Endothelial cell (in vitro differentiated cells): ENCODE measurements at regions not wholly inside any gene's neighbourhood (a gene's known extent, or its start where the extent isn't known, plus 50 kb on each side); places are given as distances from the start of the nearest gene placed in this dataset.
"Not testable (repeated sequence)": the region's sequence is repeated elsewhere in the genome, so short reads cannot be mapped to it uniquely, and the experiment has no call there.

Experiments
- DNase-seq: peaks from one replicate; pipeline ENCODE4 v3.0.0; 2021; ENCODE audit warnings: low spot score
- H3K27ac Mint-ChIP-seq: one replicate; pipeline ENCODE4 v1.8.0; 2021; ENCODE audit warnings: mixed read lengths, inconsistent platforms; ENCODE audit not compliant: unreplicated experiment
- H3K27me3 Mint-ChIP-seq: one replicate; pipeline ENCODE4 v1.8.0; 2021; ENCODE audit warnings: mild to moderate bottlenecking, moderate library complexity, mixed read lengths, inconsistent platforms; ENCODE audit not compliant: unreplicated experiment
- H3K36me3 Mint-ChIP-seq: one replicate; pipeline ENCODE4 v1.8.0; 2021; ENCODE audit warnings: mild to moderate bottlenecking, low read depth, mixed read lengths, inconsistent platforms; ENCODE audit not compliant: unreplicated experiment
- H3K4me1 Mint-ChIP-seq: one replicate; pipeline ENCODE4 v1.8.0; 2021; ENCODE audit warnings: mild to moderate bottlenecking, mixed read lengths, inconsistent platforms; ENCODE audit not compliant: unreplicated experiment
- H3K4me3 Mint-ChIP-seq: one replicate; pipeline ENCODE4 v1.8.0; 2021; ENCODE audit warnings: mild to moderate bottlenecking, mixed read lengths, inconsistent platforms; ENCODE audit not compliant: unreplicated experiment
- H3K9me3 Mint-ChIP-seq: one replicate; pipeline ENCODE4 v1.8.0; 2021; ENCODE audit warnings: mixed read lengths, inconsistent platforms; ENCODE audit not compliant: unreplicated experiment
- CTCF ChIP-seq: fragments of 200-600 bp; sonication (generic); IDR thresholded peaks from one replicate; pipeline ENCODE4 v1.5.0; 2021; ENCODE audit warnings: antibody characterized with exemption; ENCODE audit not compliant: unreplicated experiment

GRCh38 chr12:34233618-34234017, 211.3 kb downstream of the ALG10 start:
- H3K36me3 Mint-ChIP-seq = peaks cover 22% of the 10 kb centered on the region
- no peak overlapping the region for H3K27ac Mint-ChIP-seq
- H3K4me1 Mint-ChIP-seq = no peaks in the 10 kb centered on the region
- H3K27me3 Mint-ChIP-seq = peaks cover 4% of the 10 kb centered on the region
- H3K4me3 Mint-ChIP-seq = no peak overlapping the region
- TF ChIP-seq CTCF = no peak
- peaks cover 40% of the 10 kb centered on the region for H3K9me3 Mint-ChIP-seq
- DNase-seq = no peak

DNA sequence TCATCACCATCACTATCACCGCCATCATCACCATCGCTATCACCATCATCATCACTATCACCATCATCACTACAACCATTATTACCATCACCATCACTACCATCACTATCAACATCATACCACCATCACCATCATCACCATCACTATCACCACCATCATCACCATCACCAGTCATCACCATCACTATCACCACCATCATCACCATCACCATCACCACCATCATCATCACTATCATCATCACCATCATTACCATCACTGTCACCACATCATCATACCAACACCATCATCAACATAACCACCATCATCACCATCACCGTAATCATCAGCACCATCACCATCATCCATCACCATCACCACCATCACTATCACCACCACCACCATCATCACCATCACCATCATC, 213.8 kb downstream of the ALG10 start:
- H3K27me3 Mint-ChIP-seq = peaks cover 4% of the 10 kb centered on the region
- H3K36me3 Mint-ChIP-seq = peaks cover 17% of the 10 kb centered on the region
- peaks cover 42% of the 10 kb centered on the region for H3K9me3 Mint-ChIP-seq
- no peak overlapping the region for H3K27ac Mint-ChIP-seq
- no peaks in the 10 kb centered on the region for H3K4me1 Mint-ChIP-seq
- no peak for DNase-seq
- TF ChIP-seq CTCF = no peak
- no peak overlapping the region for H3K4me3 Mint-ChIP-seq

GRCh38 chr12:34244608-34245007, 222.3 kb downstream of the ALG10 start:
- Mint-ChIP-seq H3K36me3 (peaks cover 5% of the 10 kb centered on the region), H3K9me3 (peaks cover 20% of the 10 kb centered on the region)
- TF ChIP-seq CTCF = no peak

GRCh38 chr12:34249271-34249670, 227.0 kb downstream of the ALG10 start:
- H3K27me3 Mint-ChIP-seq = no peaks in the 10 kb centered on the region
- no peaks in the 10 kb centered on the region for H3K4me1 Mint-ChIP-seq
- no peak overlapping the region for H3K4me3 Mint-ChIP-seq
- peaks cover 15% of the 10 kb centered on the region for H3K9me3 Mint-ChIP-seq
- peaks cover 5% of the 10 kb centered on the region for H3K36me3 Mint-ChIP-seq
- DNase-seq = no peak
- H3K27ac Mint-ChIP-seq = no peak overlapping the region
- no peak for TF ChIP-seq CTCF

More at GRCh38 chr12:34244608-34245007, 222.3 kb downstream of the ALG10 start:
- Mint-ChIP-seq H3K4me3 (no peak overlapping the region), H3K27me3 (no peaks in the 10 kb centered on the region), H3K4me1 (no peaks in the 10 kb centered on the region), H3K27ac (no peak overlapping the region)
- no peak for DNase-seq

GRCh38 chr12:34251879-34252278, 229.6 kb downstream of the ALG10 start:
- DNase-seq, H3K4me1 Mint-ChIP-seq, H3K36me3 Mint-ChIP-seq, H3K27me3 Mint-ChIP-seq, H3K4me3 Mint-ChIP-seq, H3K27ac Mint-ChIP-seq: not testable (repeated sequence)
- peaks cover 10% of the 10 kb centered on the region for H3K9me3 Mint-ChIP-seq

- no peak for DNase-seq
- H3K27ac Mint-ChIP-seq = no peak overlapping the region
- H3K36me3 Mint-ChIP-seq = peaks cover 5% of the 10 kb centered on the region
- no peak for TF ChIP-seq CTCF
- H3K4me1 Mint-ChIP-seq = no peaks in the 10 kb centered on the region
- peaks cover 6% of the 10 kb centered on the region for H3K9me3 Mint-ChIP-seq
- no peak overlapping the region for H3K4me3 Mint-ChIP-seq
- no peaks in the 10 kb centered on the region for H3K27me3 Mint-ChIP-seq
These were observed 231.4 kb downstream of the ALG10 start for GRCh38 chr12:34253674-34254073.
